Amygdala (tissue), 56 donors: ENCODE measurements at regions not wholly inside any gene's neighbourhood (a gene's known extent, or its start where the extent isn't known, plus 50 kb on each side); places are given as distances from the start of the nearest gene placed in this dataset.

ENCODE experiments used
- DNase-seq, 56 donors: peaks; one replicate each; lab custom pipeline; 2025; lab: John Stamatoyannopoulos, UW

DNA sequence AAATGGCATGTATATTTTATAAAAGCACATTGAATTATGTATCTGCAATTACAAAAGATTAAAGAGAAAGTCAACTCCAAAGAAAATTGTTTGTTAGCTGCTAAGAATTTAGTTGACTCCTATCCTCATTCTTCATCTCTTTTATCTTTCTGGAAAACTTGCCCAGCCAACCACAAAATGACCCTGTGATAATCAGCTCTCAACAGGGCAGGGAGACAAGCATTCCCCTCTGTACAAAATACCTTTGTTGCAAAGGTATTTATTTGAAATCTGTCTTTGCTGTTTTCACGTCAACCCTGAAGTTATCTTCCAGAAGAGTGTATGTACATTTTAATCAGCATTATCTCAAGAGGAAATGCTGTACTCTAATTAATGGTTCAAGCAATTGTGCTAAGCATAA is 191.1 kb upstream of the DDI1 start:
- no peak for DNase-seq

GRCh38 chr11:103848686-103849085 is 187.8 kb upstream of the DDI1 start:
- no peak for DNase-seq

DNA sequence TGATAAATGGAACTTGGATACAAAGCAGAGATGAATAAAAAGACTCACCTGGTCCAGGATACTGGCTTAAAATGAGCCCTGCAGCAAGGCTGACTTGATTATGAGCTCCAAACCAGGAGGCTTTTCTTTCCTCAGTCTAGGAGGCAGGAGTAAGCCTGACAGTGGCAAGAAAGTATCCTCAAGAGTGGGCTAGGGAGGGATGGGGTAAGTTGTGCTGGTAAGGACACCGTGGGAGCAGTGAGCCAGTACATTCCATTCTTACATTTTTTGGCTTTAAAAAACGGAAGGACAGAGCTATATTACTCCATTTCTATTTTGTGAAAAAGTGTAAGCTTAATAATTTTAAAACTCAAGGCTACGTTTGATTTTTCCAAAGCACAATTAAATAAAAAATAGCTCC is 187.1 kb upstream of the DDI1 start:
- no peak for DNase-seq

- DNase-seq, result no peak
Observed at GRCh38 chr11:103850419-103851165, 185.8 kb upstream of the DDI1 start.

DNA sequence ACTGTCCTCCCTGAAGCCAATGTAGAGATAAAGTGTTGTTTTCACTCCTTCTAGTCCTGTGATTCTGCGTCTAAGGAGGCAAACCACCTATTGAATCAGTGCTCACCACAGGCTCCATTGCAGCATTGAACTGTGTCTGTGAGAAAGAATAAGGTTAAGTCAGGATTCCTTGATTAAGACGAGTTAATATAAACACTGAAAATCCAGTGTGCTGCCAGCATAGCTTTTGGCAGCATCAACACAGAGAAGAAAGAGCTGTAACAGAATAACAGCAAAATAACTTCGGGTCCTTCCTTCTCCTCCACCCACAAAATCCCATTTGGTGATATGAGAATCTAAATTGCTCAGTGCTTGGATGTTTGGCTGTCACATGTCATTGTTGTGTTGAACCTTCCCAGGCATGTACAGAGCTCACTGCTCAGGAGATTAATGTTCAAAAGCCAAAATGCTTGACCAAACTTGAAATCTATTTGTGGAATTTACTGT is 185.2 kb upstream of the DDI1 start:
- no peak for DNase-seq
